Gastrocnemius medialis (tissue), 4 donors: ENCODE measurements at regions not wholly inside any gene's neighbourhood (a gene's known extent, or its start where the extent isn't known, plus 50 kb on each side); places are given as distances from the start of the nearest gene placed in this dataset.

Source experiments
- POLR2A ChIP-seq, 2 donors: fragments of 450-650 bp; IDR thresholded peaks; one replicate each; pipeline ENCODE4 v1.6.1; 2017; ENCODE audit warnings: antibody characterized with exemption in 2 of 2, mild to moderate bottlenecking in 2 of 2, moderate library complexity in 2 of 2
- TF ChIP-seq, protein P1 (sequence below), 5 experiments: fragments of 450-650 bp in 3 of 5; fragments of 200-600 bp in 2 of 5; sonication (generic) in 2 of 5; IDR thresholded peaks in 4 of 5; conservative IDR thresholded peaks in 1 of 5; 1 replicate in 4 of 5; 2 replicates in 1 of 5; pipeline ENCODE4 v1.5.1; 2016 to 2019; ENCODE audit warnings: antibody characterized with exemption in 5 of 5, mild to moderate bottlenecking in 3 of 5, moderate library complexity in 3 of 5

DNA sequence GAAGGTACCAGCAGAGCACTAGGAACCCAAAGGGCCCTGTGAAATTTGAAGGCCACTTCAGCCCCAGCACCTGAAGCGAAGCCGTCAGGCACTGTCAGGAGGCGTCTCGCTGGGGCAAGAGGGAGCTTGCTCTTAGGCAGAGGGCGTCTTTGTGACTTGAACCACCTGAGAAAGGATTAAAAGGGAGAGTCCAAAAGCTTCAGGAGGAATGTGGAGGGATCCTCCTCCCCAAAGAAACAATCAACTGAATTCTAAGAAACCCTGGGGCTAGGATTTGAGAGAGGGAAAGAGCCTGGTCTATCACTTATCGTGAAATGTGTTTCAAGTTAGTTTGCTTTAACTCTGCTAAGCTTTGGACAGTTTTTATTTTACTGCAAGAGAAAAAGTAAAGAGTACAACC, 324.9 kb upstream of the SOX11 start:
- TF ChIP-seq, protein P1, sequence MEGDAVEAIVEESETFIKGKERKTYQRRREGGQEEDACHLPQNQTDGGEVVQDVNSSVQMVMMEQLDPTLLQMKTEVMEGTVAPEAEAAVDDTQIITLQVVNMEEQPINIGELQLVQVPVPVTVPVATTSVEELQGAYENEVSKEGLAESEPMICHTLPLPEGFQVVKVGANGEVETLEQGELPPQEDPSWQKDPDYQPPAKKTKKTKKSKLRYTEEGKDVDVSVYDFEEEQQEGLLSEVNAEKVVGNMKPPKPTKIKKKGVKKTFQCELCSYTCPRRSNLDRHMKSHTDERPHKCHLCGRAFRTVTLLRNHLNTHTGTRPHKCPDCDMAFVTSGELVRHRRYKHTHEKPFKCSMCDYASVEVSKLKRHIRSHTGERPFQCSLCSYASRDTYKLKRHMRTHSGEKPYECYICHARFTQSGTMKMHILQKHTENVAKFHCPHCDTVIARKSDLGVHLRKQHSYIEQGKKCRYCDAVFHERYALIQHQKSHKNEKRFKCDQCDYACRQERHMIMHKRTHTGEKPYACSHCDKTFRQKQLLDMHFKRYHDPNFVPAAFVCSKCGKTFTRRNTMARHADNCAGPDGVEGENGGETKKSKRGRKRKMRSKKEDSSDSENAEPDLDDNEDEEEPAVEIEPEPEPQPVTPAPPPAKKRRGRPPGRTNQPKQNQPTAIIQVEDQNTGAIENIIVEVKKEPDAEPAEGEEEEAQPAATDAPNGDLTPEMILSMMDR (IDR thresholded peaks at IDR 0.05 in 4 of 5, conservative IDR thresholded peaks at IDR 0.05 in 1 of 5) = no peak
- no peak for TF ChIP-seq POLR2A (IDR thresholded peaks at IDR 0.05)
